Uterus (tissue), 3 donors: ENCODE measurements at regions not wholly inside any gene's neighbourhood (a gene's known extent, or its start where the extent isn't known, plus 50 kb on each side); places are given as distances from the start of the nearest gene placed in this dataset.

Experiments used
- DNase-seq, 2 donors: peaks; one replicate each; pipeline ENCODE4 v3.0.0-alpha.2; 2019 to 2020
- H3K27ac ChIP-seq, 2 donors: fragments of 200-600 bp; sonication (generic); 1 replicate in 1 of 2; 2 replicates in 1 of 2; pipeline ENCODE4 v1.5.1; 2016 to 2018
- H3K27me3 ChIP-seq, 2 donors: fragments of 200-600 bp; sonication (generic); one replicate each; pipeline ENCODE4 v1.5.1; 2018 to 2019; ENCODE audit warnings: control low read depth in 1 of 2
- H3K36me3 ChIP-seq, 2 donors: fragments of 200-600 bp; sonication (generic); one replicate each; pipeline ENCODE4 v1.5.1; 2019; ENCODE audit warnings: control low read depth in 1 of 2
- H3K4me1 ChIP-seq, 2 donors: fragments of 200-600 bp; sonication (generic); one replicate each; pipeline ENCODE4 v1.5.1; 2018 to 2019; ENCODE audit warnings: control low read depth in 1 of 2
- H3K4me3 ChIP-seq, 2 donors: fragments of 200-600 bp; sonication (generic); 1 replicate in 1 of 2; 2 replicates in 1 of 2; pipeline ENCODE4 v1.5.1; 2018 to 2019; ENCODE audit warnings: mild to moderate bottlenecking in 1 of 2
- H3K9me3 ChIP-seq, 2 donors: fragments of 200-600 bp; sonication (generic); one replicate each; pipeline ENCODE4 v1.5.1; 2019; ENCODE audit warnings: control low read depth in 1 of 2
- CTCF ChIP-seq, 4 experiments: fragments of 200-600 bp in 2 of 4; fragments of 450-650 bp in 2 of 4; sonication (generic) in 2 of 4; IDR thresholded peaks; one replicate each; pipeline ENCODE4 v1.5.1; 2016 to 2019; ENCODE audit warnings: antibody characterized with exemption in 4 of 4, mild to moderate bottlenecking in 2 of 4, moderate library complexity in 1 of 4
- POLR2A ChIP-seq, 2 donors: fragments of 450-650 bp; IDR thresholded peaks; one replicate each; pipeline ENCODE4 v1.6.1; 2016; ENCODE audit warnings: antibody characterized with exemption in 2 of 2, mild to moderate bottlenecking in 1 of 2, moderate library complexity in 1 of 2
- intact Hi-C: fragments of 100-400 bp; cut with DNase I; formaldehyde crosslinking; loops from one replicate; pipeline ENCODE4 v1.15.1; 2023; ENCODE audit warnings: low total_unique reads
- donor health status: DM: yes; HTN: yes; CAD: no.

GRCh38 chr10:91032611-91033206 lies 111.8 kb upstream of the ANKRD1 start:
- no peak overlapping the region for H3K27ac ChIP-seq
- H3K27me3 ChIP-seq: no peaks in the 10 kb centered on the region
- H3K4me1 ChIP-seq: no peaks in the 10 kb centered on the region
- H3K9me3 ChIP-seq: no peaks in the 10 kb centered on the region
- no peak overlapping the region for H3K4me3 ChIP-seq
- no peaks in the 10 kb centered on the region for H3K36me3 ChIP-seq
- TF ChIP-seq POLR2A (IDR thresholded peaks at IDR 0.05): no peak
- no peak for TF ChIP-seq CTCF (IDR thresholded peaks at IDR 0.05)
- intact Hi-C loops: no loop called here
- DNase-seq: peak; percentile 47 to 52

- intact Hi-C loops: no loop called here
- no peaks in the 10 kb centered on the region for H3K4me1 ChIP-seq
- no peaks in the 10 kb centered on the region for H3K36me3 ChIP-seq
- H3K9me3 ChIP-seq: no peaks in the 10 kb centered on the region
- DNase-seq: no peak
- TF ChIP-seq POLR2A (IDR thresholded peaks at IDR 0.05) (no peak), CTCF (IDR thresholded peaks at IDR 0.05) (no peak)
- H3K27me3 ChIP-seq: no peaks in the 10 kb centered on the region
- H3K4me3 ChIP-seq: no peak overlapping the region
- H3K27ac ChIP-seq: no peak overlapping the region
Measured at GRCh38 chr10:91033324-91033950, 112.5 kb upstream of the ANKRD1 start.

- Histone ChIP-seq H3K9me3 (no peaks in the 10 kb centered on the region), H3K4me1 (no peaks in the 10 kb centered on the region), H3K27me3 (no peaks in the 10 kb centered on the region), H3K36me3 (no peaks in the 10 kb centered on the region), H3K27ac (no peak overlapping the region), H3K4me3 (no peak overlapping the region)
- intact Hi-C loops: no loop called here
- DNase-seq: no peak
- no peak for TF ChIP-seq CTCF (IDR thresholded peaks at IDR 0.05)
- no peak for TF ChIP-seq POLR2A (IDR thresholded peaks at IDR 0.05)
Measured at GRCh38 chr10:91034042-91034441, 113.2 kb upstream of the ANKRD1 start.

GRCh38 chr10:91034494-91035159 lies 113.7 kb upstream of the ANKRD1 start:
- Histone ChIP-seq H3K36me3 (no peaks in the 10 kb centered on the region), H3K27ac (no peak overlapping the region), H3K27me3 (no peaks in the 10 kb centered on the region), H3K9me3 (no peaks in the 10 kb centered on the region), H3K4me3 (no peak overlapping the region), H3K4me1 (no peaks in the 10 kb centered on the region)
- intact Hi-C loops: no loop called here
- peak; percentile 43 to 71 for DNase-seq
- TF ChIP-seq POLR2A (IDR thresholded peaks at IDR 0.05): no peak
- TF ChIP-seq CTCF (IDR thresholded peaks at IDR 0.05): no peak

GRCh38 chr10:91035650-91036292 lies 114.9 kb upstream of the ANKRD1 start:
- H3K27ac ChIP-seq: no peak overlapping the region
- intact Hi-C loops: no loop called here
- DNase-seq: no peak
- H3K9me3 ChIP-seq: no peaks in the 10 kb centered on the region
- H3K4me3 ChIP-seq: no peak overlapping the region
- TF ChIP-seq CTCF (IDR thresholded peaks at IDR 0.05) (no peak), POLR2A (IDR thresholded peaks at IDR 0.05) (no peak)
- no peaks in the 10 kb centered on the region for H3K4me1 ChIP-seq
- no peaks in the 10 kb centered on the region for H3K36me3 ChIP-seq
- H3K27me3 ChIP-seq: no peaks in the 10 kb centered on the region
